Keratinocyte (primary cell): ENCODE measurements at regions not wholly inside any gene's neighbourhood (a gene's known extent, or its start where the extent isn't known, plus 50 kb on each side); places are given as distances from the start of the nearest gene placed in this dataset.

Experiments used
- DNase-seq: peaks from one replicate; pipeline ENCODE4 v3.0.0-alpha.2; 2011; ENCODE audit warnings: low read depth, missing footprints, low spot score
- FAIRE-seq: peaks from 2 replicates; lab custom pipeline; 2011; peaks lifted over from hg19 to GRCh38; lab: Jason Lieb, UNC
- H2AFZ ChIP-seq: 2 replicates; pipeline ENCODE4 v1.6.0; 2012; ENCODE audit warnings: low read length, control low read depth, inconsistent platforms; ENCODE audit not compliant: control insufficient read depth
- H3K27ac ChIP-seq: 2 replicates; pipeline ENCODE4 v1.5.1; 2011; ENCODE audit warnings: low read length; ENCODE audit not compliant: control insufficient read depth, insufficient read depth
- H3K27me3 ChIP-seq: 3 replicates; pipeline ENCODE4 v1.6.0; 2011; ENCODE audit warnings: low read length; ENCODE audit not compliant: control insufficient read depth, insufficient read depth; ENCODE audit errors: extremely low read depth
- H3K36me3 ChIP-seq, 2 experiments: 2 replicates in 1 of 2; 3 replicates in 1 of 2; pipeline ENCODE4 v1.5.1; 2011; ENCODE audit warnings: low read length in 2 of 2, mild to moderate bottlenecking in 1 of 2; ENCODE audit not compliant: control insufficient read depth in 2 of 2, insufficient read depth in 2 of 2; ENCODE audit errors: extremely low read depth in 1 of 2
- H3K4me1 ChIP-seq: 3 replicates; pipeline ENCODE4 v1.5.1; 2011; ENCODE audit warnings: low read length; ENCODE audit not compliant: control insufficient read depth, insufficient read depth; ENCODE audit errors: extremely low read depth
- H3K4me2 ChIP-seq: 3 replicates; pipeline ENCODE4 v1.6.0; 2011; ENCODE audit warnings: low read depth, low read length; ENCODE audit not compliant: control insufficient read depth, insufficient read depth; ENCODE audit errors: extremely low read depth
- H3K4me3 ChIP-seq, 3 experiments: fragments of 200-600 bp in 1 of 3; sonication (generic) in 1 of 3; 2 replicates in 2 of 3; 3 replicates in 1 of 3; pipeline ENCODE4 v1.5.1; 2011 to 2016; ENCODE audit warnings: low read length in 3 of 3, mild to moderate bottlenecking in 3 of 3, control low read depth in 2 of 3, inconsistent platforms in 1 of 3, low read depth in 1 of 3, mixed read lengths in 1 of 3, mixed run types in 1 of 3, moderate library complexity in 1 of 3; ENCODE audit not compliant: control insufficient read depth in 2 of 3, insufficient read depth in 2 of 3; ENCODE audit errors: extremely low read depth in 1 of 3
- H3K79me2 ChIP-seq: 2 replicates; pipeline ENCODE4 v1.6.0; 2012; ENCODE audit warnings: low read length; ENCODE audit not compliant: control insufficient read depth, insufficient read depth
- H3K9ac ChIP-seq: 3 replicates; pipeline ENCODE4 v1.6.0; 2011; ENCODE audit warnings: low read length; ENCODE audit not compliant: control insufficient read depth, insufficient read depth; ENCODE audit errors: extremely low read depth
- H3K9me1 ChIP-seq: 3 replicates; pipeline ENCODE4 v1.6.0; 2011; ENCODE audit warnings: low read length; ENCODE audit not compliant: control insufficient read depth, insufficient read depth; ENCODE audit errors: extremely low read depth
- H3K9me3 ChIP-seq: 2 replicates; pipeline ENCODE4 v1.5.1; 2012; ENCODE audit warnings: low read depth, low read length; ENCODE audit not compliant: control insufficient read depth
- H4K20me1 ChIP-seq: 3 replicates; pipeline ENCODE4 v1.6.0; 2011; ENCODE audit warnings: low read length; ENCODE audit not compliant: control insufficient read depth, insufficient read depth; ENCODE audit errors: extremely low read depth
- CTCF ChIP-seq, 3 experiments: IDR thresholded peaks in 1 of 3; conservative IDR thresholded peaks in 1 of 3; optimal IDR thresholded peaks in 1 of 3; 2 replicates in 2 of 3; 3 replicates in 1 of 3; pipeline versions ENCODE3 to v1.5.1; 2011; ENCODE audit warnings: low read length in 3 of 3, mild to moderate bottlenecking in 3 of 3, moderate library complexity in 2 of 3, control low read depth in 1 of 3, inconsistent platforms in 1 of 3; ENCODE audit not compliant: insufficient read depth in 2 of 3; ENCODE audit errors: extremely low read depth in 1 of 3
- EZH2 ChIP-seq: IDR thresholded peaks from one replicate; pipeline ENCODE4 v1.6.1; 2012; ENCODE audit warnings: inconsistent platforms, mild to moderate bottlenecking, low read length, moderate library complexity
- dilution Hi-C: fragments of 300-500 bp; cut with MboI; formaldehyde crosslinking; loops from one replicate; pipeline ENCODE4 v1.7.0; 2020; ENCODE audit warnings: low sequenced_read_pairs; ENCODE audit not compliant: extremely low pct_ligation_motif_present

GRCh38 chr13:33381180-33381579 is 95.6 kb upstream of the STARD13 start:
- no peak for FAIRE-seq
- Histone ChIP-seq H3K36me3 (no peaks in the 10 kb centered on the region), H3K9me3 (no peaks in the 10 kb centered on the region), H3K27ac (no peak overlapping the region), H4K20me1 (no peaks in the 10 kb centered on the region), H3K27me3 (no peaks in the 10 kb centered on the region), H3K9me1 (no peaks in the 10 kb centered on the region), H3K4me3 (no peak overlapping the region), H3K4me1 (peaks cover 5% of the 10 kb centered on the region), H2AFZ (no peak overlapping the region), H3K4me2 (no peak overlapping the region), H3K9ac (no peak overlapping the region), H3K79me2 (no peaks in the 10 kb centered on the region)
- dilution Hi-C loops: no loop called here
- no peak for DNase-seq
- no peak for TF ChIP-seq EZH2
- TF ChIP-seq CTCF (optimal IDR thresholded peaks at IDR 0.05 in 1 of 3, IDR thresholded peaks at IDR 0.05 in 1 of 3, conservative IDR thresholded peaks at IDR 0.05 in 1 of 3; ENCODE audit: extremely low read depth in 1 of 3, insufficient read depth in 2 of 3, low read length in 3 of 3): no peak

- H3K4me1 ChIP-seq: peaks cover 5% of the 10 kb centered on the region
- H3K36me3 ChIP-seq: no peaks in the 10 kb centered on the region
- no peaks in the 10 kb centered on the region for H3K9me3 ChIP-seq
- dilution Hi-C loops: no loop called here
- no peak for DNase-seq
- H3K9ac ChIP-seq: no peak overlapping the region
- H3K9me1 ChIP-seq: no peaks in the 10 kb centered on the region
- no peak overlapping the region for H3K4me2 ChIP-seq
- no peaks in the 10 kb centered on the region for H4K20me1 ChIP-seq
- no peak overlapping the region for H3K27ac ChIP-seq
- no peaks in the 10 kb centered on the region for H3K79me2 ChIP-seq
- FAIRE-seq: no peak
- no peak overlapping the region for H3K4me3 ChIP-seq
- TF ChIP-seq CTCF (optimal IDR thresholded peaks at IDR 0.05 in 1 of 3, IDR thresholded peaks at IDR 0.05 in 1 of 3, conservative IDR thresholded peaks at IDR 0.05 in 1 of 3; ENCODE audit: extremely low read depth in 1 of 3, insufficient read depth in 2 of 3, low read length in 3 of 3) (no peak), EZH2 (no peak)
- no peak overlapping the region for H2AFZ ChIP-seq
- H3K27me3 ChIP-seq: no peaks in the 10 kb centered on the region
Measured at GRCh38 chr13:33381906-33382305, 96.4 kb upstream of the STARD13 start.
